ENCODE measurements at regions not wholly inside any gene's neighbourhood (a gene's known extent, or its start where the extent isn't known, plus 50 kb on each side); places are given as distances from the start of the nearest gene placed in this dataset.

GRCh38 chr12:58777815-58778214 lies 142.5 kb downstream of the LRIG3 start:
- no peak for TF ChIP-seq CTCF (IDR thresholded peaks at IDR 0.05; ENCODE audit: low read depth, low read length)
- no peak overlapping the region for H3K4me3 ChIP-seq (ENCODE audit: low read depth, low read length)

- no peak for TF ChIP-seq CTCF (IDR thresholded peaks at IDR 0.05; ENCODE audit: low read depth, low read length)
- no peak overlapping the region for H3K4me3 ChIP-seq (ENCODE audit: low read depth, low read length)
Observed at GRCh38 chr12:58781609-58782008, 138.7 kb downstream of the LRIG3 start.

DNA sequence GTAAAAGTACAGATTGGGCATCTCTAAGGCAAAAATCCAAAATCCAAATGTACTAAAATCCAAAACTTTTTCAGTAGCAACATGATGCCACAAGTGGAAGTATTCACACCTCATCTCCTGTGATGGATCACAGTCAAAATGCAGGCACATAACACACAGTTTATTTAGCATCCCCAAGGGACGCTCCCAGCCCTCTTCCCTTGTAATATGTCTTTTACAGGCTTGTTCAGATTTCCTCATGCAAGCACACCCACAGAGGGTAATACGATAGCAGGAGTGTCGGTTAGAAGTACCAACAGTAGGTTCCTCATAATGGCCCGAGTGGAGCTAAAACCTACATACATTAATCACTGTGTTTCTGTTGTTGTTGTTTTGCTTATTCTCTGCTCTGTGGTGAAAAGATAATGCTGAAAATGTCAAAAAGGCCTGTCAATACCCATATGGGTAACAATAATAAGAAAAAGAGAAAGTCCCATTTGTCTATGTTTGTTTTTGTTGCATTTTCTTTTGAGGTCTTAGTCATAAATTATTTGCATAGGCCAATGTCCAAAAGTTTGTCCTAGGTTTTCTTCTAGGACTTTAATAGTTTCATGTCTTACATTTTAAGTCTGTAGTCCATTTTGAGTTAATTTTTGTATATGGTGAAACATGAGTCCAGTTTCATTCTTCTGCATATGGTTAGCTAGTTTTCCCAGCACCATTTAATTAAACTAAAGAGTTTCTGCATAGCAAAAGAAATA lies 133.1 kb downstream of the LRIG3 start:
- no peak overlapping the region for H3K4me3 ChIP-seq (ENCODE audit: low read depth, low read length)
- TF ChIP-seq CTCF (IDR thresholded peaks at IDR 0.05; ENCODE audit: low read depth, low read length), result no peak

- TF ChIP-seq CTCF (IDR thresholded peaks at IDR 0.05; ENCODE audit: low read depth, low read length), result no peak
- no peak overlapping the region for H3K4me3 ChIP-seq (ENCODE audit: low read depth, low read length)
Observed at GRCh38 chr12:58794859-58795258, 125.4 kb downstream of the LRIG3 start.

DNA sequence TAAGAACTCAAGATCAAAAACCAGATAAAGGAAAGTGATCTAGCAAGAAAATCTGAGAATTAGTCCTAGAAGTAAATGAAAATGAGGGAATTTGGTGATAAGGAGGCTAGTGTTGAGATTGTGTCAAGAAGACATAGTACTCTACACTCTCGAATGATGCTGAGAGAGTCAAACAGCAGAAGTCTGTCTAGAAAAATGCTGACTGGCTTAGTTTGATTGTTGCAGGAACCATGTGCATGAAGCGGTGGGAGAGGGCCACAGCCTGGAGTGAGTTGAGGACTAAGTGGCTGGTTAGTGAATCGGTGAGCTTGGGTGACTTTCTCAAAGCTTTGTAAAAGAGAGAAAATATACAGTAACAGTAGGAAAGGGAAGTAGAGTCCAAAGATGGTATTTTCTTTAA lies 124.5 kb downstream of the LRIG3 start:
- no peak overlapping the region for H3K4me3 ChIP-seq (ENCODE audit: low read depth, low read length)
- TF ChIP-seq CTCF (IDR thresholded peaks at IDR 0.05; ENCODE audit: low read depth, low read length), result no peak

DNA sequence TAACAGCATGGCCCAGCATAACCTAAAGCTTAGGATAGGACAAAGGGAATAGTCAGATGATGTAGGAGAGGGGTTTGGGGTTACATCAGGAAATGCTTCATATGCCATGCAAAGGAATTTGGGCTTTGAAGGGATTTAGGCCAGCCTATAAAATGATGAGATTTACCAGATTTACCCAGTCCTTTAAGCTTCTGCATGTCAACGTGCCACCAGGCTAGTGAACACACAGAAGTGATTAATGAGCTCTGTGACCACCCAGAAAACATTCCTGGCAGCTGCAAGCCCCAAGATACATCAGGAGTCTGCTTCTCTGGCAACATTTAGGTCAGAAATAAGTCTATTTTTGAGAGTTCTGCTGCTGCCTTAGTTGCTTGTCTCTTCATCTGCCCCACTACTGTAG lies 118.3 kb downstream of the LRIG3 start:
- no peak for TF ChIP-seq CTCF (IDR thresholded peaks at IDR 0.05; ENCODE audit: low read depth, low read length)
- no peak overlapping the region for H3K4me3 ChIP-seq (ENCODE audit: low read depth, low read length)

DNA sequence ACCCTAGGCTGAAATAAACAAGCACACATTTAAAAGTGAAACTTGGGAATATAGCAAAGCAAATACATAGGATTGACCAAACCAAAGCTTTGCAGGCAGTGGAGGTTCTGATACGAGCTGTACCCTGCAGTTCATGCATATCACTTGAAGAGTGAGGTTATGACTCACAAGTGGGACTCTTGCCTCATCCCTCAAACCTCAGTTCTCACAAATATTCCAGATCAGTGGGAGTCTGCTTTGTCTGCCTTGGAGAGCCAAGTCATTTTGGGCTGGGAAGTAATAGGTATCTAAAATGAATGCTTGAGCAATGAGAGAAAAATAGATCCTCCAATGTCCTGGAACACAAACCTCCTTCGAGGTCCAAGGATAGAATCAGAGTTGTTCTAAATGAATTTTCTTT lies 116.4 kb downstream of the LRIG3 start:
- H3K4me3 ChIP-seq (ENCODE audit: low read depth, low read length), result no peak overlapping the region
- TF ChIP-seq CTCF (IDR thresholded peaks at IDR 0.05; ENCODE audit: low read depth, low read length), result no peak

Measured in WI38 (cell line).